ENCODE measurements at regions not wholly inside any gene's neighbourhood (a gene's known extent, or its start where the extent isn't known, plus 50 kb on each side); places are given as distances from the start of the nearest gene placed in this dataset.
"Not testable (repeated sequence)": the region's sequence is repeated elsewhere in the genome, so short reads cannot be mapped to it uniquely, and the experiment has no call there.

- no peaks in the 10 kb centered on the region for H3K27me3 Mint-ChIP-seq
- no peak overlapping the region for H3K4me3 Mint-ChIP-seq
- no peak overlapping the region for H3K27ac Mint-ChIP-seq
- H3K36me3 Mint-ChIP-seq = no peaks in the 10 kb centered on the region
- H3K4me1 Mint-ChIP-seq (ENCODE audit: low read depth) = no peaks in the 10 kb centered on the region
- peaks cover 9% of the 10 kb centered on the region for H3K9me3 Mint-ChIP-seq (ENCODE audit: low read depth)
Measured at GRCh38 chr13:104614361-104615145, 1548.3 kb upstream of the SLC10A2 start.

DNA sequence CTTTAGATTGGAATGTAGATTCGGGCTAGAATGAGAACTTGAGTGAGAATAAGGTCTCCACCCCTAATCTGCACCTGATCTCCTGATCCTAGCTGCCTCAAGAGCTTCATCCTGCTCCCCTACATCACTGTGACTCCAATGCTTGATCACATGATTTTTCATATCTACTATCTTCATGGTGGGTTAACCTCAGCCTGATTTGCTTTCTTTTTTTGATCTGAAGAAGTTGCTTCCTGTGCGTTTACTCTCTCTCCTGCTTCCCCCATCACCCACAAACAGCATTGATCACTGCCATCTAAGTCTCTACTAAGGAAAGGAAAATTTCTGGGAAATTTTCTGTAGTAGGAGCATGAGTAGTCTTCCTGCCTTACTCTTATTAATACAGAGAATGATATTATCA, 1542.1 kb upstream of the SLC10A2 start:
- H3K9me3 Mint-ChIP-seq (ENCODE audit: low read depth) = no peaks in the 10 kb centered on the region
- H3K27me3 Mint-ChIP-seq = no peaks in the 10 kb centered on the region
- H3K4me3 Mint-ChIP-seq = no peak overlapping the region
- H3K27ac Mint-ChIP-seq = no peak overlapping the region
- H3K4me1 Mint-ChIP-seq (ENCODE audit: low read depth) = peaks cover 3% of the 10 kb centered on the region
- no peaks in the 10 kb centered on the region for H3K36me3 Mint-ChIP-seq

DNA sequence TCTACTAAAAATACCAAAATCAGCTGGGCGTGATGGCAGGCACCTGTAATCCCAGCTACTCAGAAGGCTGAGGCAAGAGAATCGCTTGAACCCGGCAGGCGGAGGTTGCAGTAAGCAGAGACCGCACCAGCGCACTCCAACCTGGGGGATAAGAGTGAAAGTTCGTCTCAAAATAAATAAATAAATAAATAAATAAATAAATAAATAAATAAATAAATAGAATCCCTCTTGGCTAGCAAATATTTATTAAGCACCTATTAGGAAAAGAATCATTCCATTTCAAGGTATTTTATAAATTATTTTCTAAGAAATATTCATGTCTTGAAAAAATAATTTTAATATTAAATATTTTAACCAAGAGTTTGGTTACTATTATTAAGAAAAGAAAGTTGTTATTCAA, 1539.2 kb upstream of the SLC10A2 start:
- H3K4me1 Mint-ChIP-seq (ENCODE audit: low read depth); H3K36me3 Mint-ChIP-seq; H3K9me3 Mint-ChIP-seq (ENCODE audit: low read depth); H3K4me3 Mint-ChIP-seq; H3K27ac Mint-ChIP-seq; H3K27me3 Mint-ChIP-seq: not testable (repeated sequence)

GRCh38 chr13:104597546-104598180, 1531.4 kb upstream of the SLC10A2 start:
- Mint-ChIP-seq H3K9me3 (ENCODE audit: low read depth) (no peaks in the 10 kb centered on the region), H3K27me3 (peaks cover 2% of the 10 kb centered on the region), H3K36me3 (no peaks in the 10 kb centered on the region), H3K4me1 (ENCODE audit: low read depth) (no peaks in the 10 kb centered on the region), H3K27ac (no peak overlapping the region), H3K4me3 (no peak overlapping the region)

GRCh38 chr13:104595511-104595910, 1529.3 kb upstream of the SLC10A2 start:
- H3K27me3 Mint-ChIP-seq = peaks cover 2% of the 10 kb centered on the region
- no peak overlapping the region for H3K4me3 Mint-ChIP-seq
- no peaks in the 10 kb centered on the region for H3K36me3 Mint-ChIP-seq
- H3K27ac Mint-ChIP-seq = no peak overlapping the region
- H3K9me3 Mint-ChIP-seq (ENCODE audit: low read depth) = no peaks in the 10 kb centered on the region
- no peaks in the 10 kb centered on the region for H3K4me1 Mint-ChIP-seq (ENCODE audit: low read depth)

- Mint-ChIP-seq H3K9me3 (ENCODE audit: low read depth) (no peaks in the 10 kb centered on the region), H3K4me1 (ENCODE audit: low read depth) (no peaks in the 10 kb centered on the region), H3K27me3 (peaks cover 2% of the 10 kb centered on the region), H3K36me3 (no peaks in the 10 kb centered on the region), H3K4me3 (no peak overlapping the region), H3K27ac (no peak overlapping the region)
Measured at GRCh38 chr13:104594806-104595205, 1528.6 kb upstream of the SLC10A2 start.

GRCh38 chr13:104593693-104594092, 1527.5 kb upstream of the SLC10A2 start:
- no peaks in the 10 kb centered on the region for H3K9me3 Mint-ChIP-seq (ENCODE audit: low read depth)
- H3K27me3 Mint-ChIP-seq = peaks cover 2% of the 10 kb centered on the region
- H3K4me3 Mint-ChIP-seq = no peak overlapping the region
- H3K36me3 Mint-ChIP-seq = no peaks in the 10 kb centered on the region
- no peaks in the 10 kb centered on the region for H3K4me1 Mint-ChIP-seq (ENCODE audit: low read depth)
- H3K27ac Mint-ChIP-seq = no peak overlapping the region

GRCh38 chr13:104593251-104593576, 1527.0 kb upstream of the SLC10A2 start:
- no peaks in the 10 kb centered on the region for H3K36me3 Mint-ChIP-seq
- no peaks in the 10 kb centered on the region for H3K9me3 Mint-ChIP-seq (ENCODE audit: low read depth)
- peaks cover 2% of the 10 kb centered on the region for H3K27me3 Mint-ChIP-seq
- H3K4me3 Mint-ChIP-seq = no peak overlapping the region
- no peaks in the 10 kb centered on the region for H3K4me1 Mint-ChIP-seq (ENCODE audit: low read depth)
- no peak overlapping the region for H3K27ac Mint-ChIP-seq

GRCh38 chr13:104592545-104593250, 1526.5 kb upstream of the SLC10A2 start:
- Mint-ChIP-seq H3K9me3 (ENCODE audit: low read depth) (no peaks in the 10 kb centered on the region), H3K4me1 (ENCODE audit: low read depth) (no peaks in the 10 kb centered on the region), H3K4me3 (no peak overlapping the region), H3K27me3 (peaks cover 2% of the 10 kb centered on the region), H3K36me3 (no peaks in the 10 kb centered on the region), H3K27ac (no peak overlapping the region)

DNA sequence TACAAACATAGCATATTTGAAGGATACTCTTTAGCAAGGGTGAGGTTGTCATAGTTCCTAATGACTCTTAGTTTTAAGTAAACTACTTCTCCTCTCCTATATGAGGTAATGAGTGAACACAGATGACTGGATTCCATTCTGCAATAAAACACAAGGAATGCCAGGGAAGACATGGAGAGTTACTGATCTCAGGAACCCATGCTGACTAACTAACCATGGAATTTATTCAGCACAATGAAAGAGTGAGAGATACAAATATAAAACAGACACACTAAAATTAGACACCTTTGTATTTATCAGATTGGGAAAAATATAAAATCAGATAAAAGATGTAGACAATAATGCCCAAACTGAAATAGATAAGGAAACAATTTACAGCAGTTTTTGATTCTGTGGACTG, 1525.9 kb upstream of the SLC10A2 start:
- no peak overlapping the region for H3K27ac Mint-ChIP-seq
- no peaks in the 10 kb centered on the region for H3K36me3 Mint-ChIP-seq
- no peaks in the 10 kb centered on the region for H3K9me3 Mint-ChIP-seq (ENCODE audit: low read depth)
- no peaks in the 10 kb centered on the region for H3K4me1 Mint-ChIP-seq (ENCODE audit: low read depth)
- peaks cover 2% of the 10 kb centered on the region for H3K27me3 Mint-ChIP-seq
- no peak overlapping the region for H3K4me3 Mint-ChIP-seq

GRCh38 chr13:104586051-104586746, 1520.0 kb upstream of the SLC10A2 start:
- Mint-ChIP-seq H3K4me3 (no peak overlapping the region), H3K27ac (no peak overlapping the region), H3K9me3 (ENCODE audit: low read depth) (peaks cover 7% of the 10 kb centered on the region), H3K27me3 (no peaks in the 10 kb centered on the region), H3K36me3 (no peaks in the 10 kb centered on the region), H3K4me1 (ENCODE audit: low read depth) (no peaks in the 10 kb centered on the region)

- Mint-ChIP-seq H3K4me1 (ENCODE audit: low read depth) (no peaks in the 10 kb centered on the region), H3K27me3 (no peaks in the 10 kb centered on the region), H3K36me3 (no peaks in the 10 kb centered on the region), H3K4me3 (no peak overlapping the region), H3K9me3 (ENCODE audit: low read depth) (peaks cover 7% of the 10 kb centered on the region), H3K27ac (no peak overlapping the region)
Measured at GRCh38 chr13:104584481-104584880, 1518.3 kb upstream of the SLC10A2 start.

- Mint-ChIP-seq H3K4me1 (ENCODE audit: low read depth) (no peaks in the 10 kb centered on the region), H3K9me3 (ENCODE audit: low read depth) (peaks cover 4% of the 10 kb centered on the region), H3K4me3 (no peak overlapping the region), H3K36me3 (no peaks in the 10 kb centered on the region), H3K27ac (no peak overlapping the region), H3K27me3 (no peaks in the 10 kb centered on the region)
Measured at GRCh38 chr13:104580931-104581330, 1514.7 kb upstream of the SLC10A2 start.

GRCh38 chr13:104577071-104577815, 1511.0 kb upstream of the SLC10A2 start:
- Mint-ChIP-seq H3K27me3 (no peaks in the 10 kb centered on the region), H3K27ac (no peak overlapping the region), H3K36me3 (no peaks in the 10 kb centered on the region), H3K9me3 (ENCODE audit: low read depth) (peaks cover 4% of the 10 kb centered on the region), H3K4me1 (ENCODE audit: low read depth) (no peaks in the 10 kb centered on the region), H3K4me3 (no peak overlapping the region)

DNA sequence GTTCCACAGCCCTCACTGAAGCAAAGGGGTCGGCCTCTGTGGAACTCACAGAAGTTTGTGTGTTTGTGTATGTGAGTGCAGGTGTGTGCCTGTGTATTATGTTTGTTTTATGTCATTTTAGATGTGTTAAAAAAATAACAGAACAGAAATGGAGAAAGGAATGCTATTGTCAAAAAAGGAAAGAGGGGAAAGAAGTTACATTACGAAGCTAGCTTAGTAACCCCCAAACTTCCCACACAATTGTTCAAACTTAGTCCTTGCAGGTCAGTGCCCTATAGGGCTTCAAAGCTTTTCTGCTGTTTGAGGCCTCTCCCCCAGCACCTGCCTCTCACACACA, 1505.6 kb upstream of the SLC10A2 start:
- Mint-ChIP-seq H3K4me3 (no peak overlapping the region), H3K36me3 (no peaks in the 10 kb centered on the region), H3K4me1 (ENCODE audit: low read depth) (no peaks in the 10 kb centered on the region), H3K27me3 (no peaks in the 10 kb centered on the region), H3K9me3 (ENCODE audit: low read depth) (no peaks in the 10 kb centered on the region), H3K27ac (no peak overlapping the region)
